Lung (tissue), 11 donors: ENCODE measurements at regions not wholly inside any gene's neighbourhood (a gene's known extent, or its start where the extent isn't known, plus 50 kb on each side); places are given as distances from the start of the nearest gene placed in this dataset.

Source experiments
- ATAC-seq: fragments of 200-7000 bp; cut with Tn5 transposase; one replicate; pipeline ENCODE4 v1.9.1; 2020; ENCODE audit warnings: moderate number of reproducible peaks; ENCODE audit not compliant: insufficient read depth, low FRiP score
- DNase-seq, 3 donors: peaks; one replicate each; pipeline ENCODE4 v3.0.0-alpha.2; 2013 to 2017
- H3K27ac ChIP-seq, 2 donors: one replicate each; pipeline ENCODE4 v1.5.1; 2013; ENCODE audit warnings: mild to moderate bottlenecking in 2 of 2, moderate library complexity in 2 of 2, control low read depth in 1 of 2, inconsistent platforms in 1 of 2, low read depth in 1 of 2, low read length in 1 of 2
- H3K27me3 ChIP-seq, 3 donors: one replicate each; pipeline ENCODE4 v1.5.1; 2013; ENCODE audit warnings: low read length in 2 of 3; ENCODE audit not compliant: control insufficient read depth in 3 of 3, insufficient read depth in 3 of 3
- H3K36me3 ChIP-seq, 4 donors: one replicate each; pipeline ENCODE4 v1.5.1; 2013; ENCODE audit warnings: low read length in 4 of 4, mild to moderate bottlenecking in 1 of 4, moderate library complexity in 1 of 4; ENCODE audit not compliant: control insufficient read depth in 4 of 4, insufficient read depth in 4 of 4
- H3K4me1 ChIP-seq, 5 donors: one replicate each; pipeline ENCODE4 v1.5.1; 2013; ENCODE audit warnings: low read length in 5 of 5, mild to moderate bottlenecking in 2 of 5, moderate library complexity in 1 of 5; ENCODE audit not compliant: control insufficient read depth in 5 of 5, insufficient read depth in 5 of 5
- H3K4me3 ChIP-seq: one replicate; pipeline ENCODE4 v1.5.1; 2013; ENCODE audit warnings: mild to moderate bottlenecking, control low read depth, moderate library complexity
- H3K9ac ChIP-seq, 2 donors: one replicate each; pipeline ENCODE4 v1.5.1; 2013; ENCODE audit warnings: low read length in 2 of 2, control low read depth in 1 of 2; ENCODE audit not compliant: insufficient read depth in 1 of 2
- H3K9me3 ChIP-seq, 4 donors: one replicate each; pipeline ENCODE4 v1.5.1; 2013; ENCODE audit warnings: low read length in 3 of 4, mild to moderate bottlenecking in 1 of 4, moderate library complexity in 1 of 4; ENCODE audit not compliant: control insufficient read depth in 4 of 4, insufficient read depth in 3 of 4
- CTCF ChIP-seq: IDR thresholded peaks from 2 replicates; pipeline ENCODE4 v1.5.1; 2012; ENCODE audit warnings: mild to moderate bottlenecking; ENCODE audit errors: control extremely low read depth, extremely low read depth
- WGBS, 2 donors: extraction: QIAGEN DNeasy Blood & Tissue Kit; methylation state at CpG; one replicate each; pipeline ENCODE4 v1.1.7; 2013; 5-methylcytosine and 5-hydroxymethylcytosine counted together
- donor health status: control.
- donor health status: control.
- donor health status: Bipolar disorder and iron deficiency.
- donor health status: healthy.
- donor health status: DM: yes; HTN: yes; CAD: no.

GRCh38 chr7:155145477-155146255 is 75.5 kb downstream of the HTR5A start:
- WGBS, 2 donors, result 71 to 77% methylated on average over 9 of the region's 9 CpGs
- no peak overlapping the region for H3K27ac ChIP-seq
- H3K4me1 ChIP-seq, result no peaks in the 10 kb centered on the region
- TF ChIP-seq CTCF, result no peak
- H3K9me3 ChIP-seq, result peaks cover 0 to 9% (median 2%) of the 10 kb centered on the region in 4 donors
- no peak overlapping the region for H3K9ac ChIP-seq
- peaks cover 0 to 5% (median 4%) of the 10 kb centered on the region in 3 donors for H3K27me3 ChIP-seq
- no peak overlapping the region for H3K4me3 ChIP-seq
- ATAC-seq (no peak), DNase-seq (no peak)
- H3K36me3 ChIP-seq, result no peaks in the 10 kb centered on the region

GRCh38 chr7:155147172-155147571 is 77.0 kb downstream of the HTR5A start:
- DNase-seq (no peak), ATAC-seq (no peak)
- no peaks in the 10 kb centered on the region for H3K4me1 ChIP-seq
- peaks cover 0 to 10% (median 2%) of the 10 kb centered on the region in 4 donors for H3K9me3 ChIP-seq
- peaks cover 0 to 1% (median 0%) of the 10 kb centered on the region in 3 donors for H3K27me3 ChIP-seq
- no peak for TF ChIP-seq CTCF
- no peak overlapping the region for H3K9ac ChIP-seq
- H3K36me3 ChIP-seq, result no peaks in the 10 kb centered on the region
- H3K27ac ChIP-seq, result no peak overlapping the region
- 34 to 65% methylated on average over 1 of the region's 1 CpG for WGBS, 2 donors
- no peak overlapping the region for H3K4me3 ChIP-seq

GRCh38 chr7:155147624-155148023 is 77.5 kb downstream of the HTR5A start:
- Histone ChIP-seq H3K4me3 (no peak overlapping the region), H3K4me1 (no peaks in the 10 kb centered on the region), H3K36me3 (no peaks in the 10 kb centered on the region), H3K27me3 (no peaks in the 10 kb centered on the region), H3K9ac (no peak overlapping the region), H3K27ac (no peak overlapping the region), H3K9me3 (peaks cover 0 to 10% (median 2%) of the 10 kb centered on the region in 4 donors)
- WGBS, 2 donors, result 35 to 53% methylated on average over 2 of the region's 2 CpGs
- no peak for DNase-seq
- ATAC-seq, result no peak
- TF ChIP-seq CTCF, result no peak

- DNase-seq (no peak), ATAC-seq (no peak)
- no peak overlapping the region for H3K27ac ChIP-seq
- peaks cover 0 to 15% (median 2%) of the 10 kb centered on the region in 4 donors for H3K9me3 ChIP-seq
- 55 to 68% methylated on average over 4 of the region's 4 CpGs for WGBS, 2 donors
- no peaks in the 10 kb centered on the region for H3K36me3 ChIP-seq
- TF ChIP-seq CTCF, result no peak
- no peak overlapping the region for H3K4me3 ChIP-seq
- H3K27me3 ChIP-seq, result peaks cover 0 to 2% (median 0%) of the 10 kb centered on the region in 3 donors
- H3K4me1 ChIP-seq, result no peaks in the 10 kb centered on the region
- H3K9ac ChIP-seq, result no peak overlapping the region
These were observed 83.6 kb downstream of the HTR5A start for GRCh38 chr7:155153676-155154075.
